NB4 (cell line): ENCODE measurements at regions not wholly inside any gene's neighbourhood (a gene's known extent, or its start where the extent isn't known, plus 50 kb on each side); places are given as distances from the start of the nearest gene placed in this dataset.

Experiments used
- POLR2A ChIP-seq: IDR thresholded peaks from 2 replicates; pipeline ENCODE4 v1.6.1; 2011; ENCODE audit warnings: mild to moderate bottlenecking; ENCODE audit not compliant: insufficient read length; ENCODE audit errors: extremely low read depth
- TF ChIP-seq, protein P1 (sequence below): IDR thresholded peaks from one replicate; pipeline ENCODE4 v1.5.1; 2012; ENCODE audit warnings: low read depth, low read length

- TF ChIP-seq, protein P1, sequence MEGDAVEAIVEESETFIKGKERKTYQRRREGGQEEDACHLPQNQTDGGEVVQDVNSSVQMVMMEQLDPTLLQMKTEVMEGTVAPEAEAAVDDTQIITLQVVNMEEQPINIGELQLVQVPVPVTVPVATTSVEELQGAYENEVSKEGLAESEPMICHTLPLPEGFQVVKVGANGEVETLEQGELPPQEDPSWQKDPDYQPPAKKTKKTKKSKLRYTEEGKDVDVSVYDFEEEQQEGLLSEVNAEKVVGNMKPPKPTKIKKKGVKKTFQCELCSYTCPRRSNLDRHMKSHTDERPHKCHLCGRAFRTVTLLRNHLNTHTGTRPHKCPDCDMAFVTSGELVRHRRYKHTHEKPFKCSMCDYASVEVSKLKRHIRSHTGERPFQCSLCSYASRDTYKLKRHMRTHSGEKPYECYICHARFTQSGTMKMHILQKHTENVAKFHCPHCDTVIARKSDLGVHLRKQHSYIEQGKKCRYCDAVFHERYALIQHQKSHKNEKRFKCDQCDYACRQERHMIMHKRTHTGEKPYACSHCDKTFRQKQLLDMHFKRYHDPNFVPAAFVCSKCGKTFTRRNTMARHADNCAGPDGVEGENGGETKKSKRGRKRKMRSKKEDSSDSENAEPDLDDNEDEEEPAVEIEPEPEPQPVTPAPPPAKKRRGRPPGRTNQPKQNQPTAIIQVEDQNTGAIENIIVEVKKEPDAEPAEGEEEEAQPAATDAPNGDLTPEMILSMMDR: no peak
- no peak for TF ChIP-seq POLR2A
Observed at GRCh38 chr3:182138393-182138792, 426.7 kb downstream of the SOX2 start.
